Erythroblast (primary cell): ENCODE measurements at regions not wholly inside any gene's neighbourhood (a gene's known extent, or its start where the extent isn't known, plus 50 kb on each side); places are given as distances from the start of the nearest gene placed in this dataset.

Experiments
- GATA1 ChIP-seq: IDR thresholded peaks from 2 replicates; pipeline ENCODE4 v1.6.1; 2011; ENCODE audit warnings: low read depth, mild to moderate bottlenecking, control low read depth, low read length, moderate library complexity
- POLR2A ChIP-seq: IDR thresholded peaks from 2 replicates; pipeline ENCODE4 v1.6.1; 2011; ENCODE audit warnings: mild to moderate bottlenecking, low read length

- no peak for TF ChIP-seq POLR2A
- no peak for TF ChIP-seq GATA1
Observed at GRCh38 chr1:213852107-213852506, 135.7 kb upstream of the PROX1 start.
